ENCODE measurements at regions not wholly inside any gene's neighbourhood (a gene's known extent, or its start where the extent isn't known, plus 50 kb on each side); places are given as distances from the start of the nearest gene placed in this dataset.

- TF ChIP-seq POLR2A (IDR thresholded peaks at IDR 0.05; ENCODE audit: low read depth, low read length) (no peak), POLR2AphosphoS5 (IDR thresholded peaks at IDR 0.05; ENCODE audit: low read depth, low read length) (no peak), TAF1 (IDR thresholded peaks at IDR 0.05; ENCODE audit: borderline replicate concordance, low read depth, low read length) (no peak)
These were observed 1415.2 kb upstream of the TENM4 start for GRCh38 chr11:80856066-80856465.

All from GM12892 (cell line).